Keratinocyte (primary cell): ENCODE measurements at regions not wholly inside any gene's neighbourhood (a gene's known extent, or its start where the extent isn't known, plus 50 kb on each side); places are given as distances from the start of the nearest gene placed in this dataset.

Source experiments
- DNase-seq: peaks from one replicate; pipeline ENCODE4 v3.0.0-alpha.2; 2011; ENCODE audit warnings: low read depth, missing footprints, low spot score
- FAIRE-seq: peaks from 2 replicates; lab custom pipeline; 2011; peaks lifted over from hg19 to GRCh38; lab: Jason Lieb, UNC
- H2AFZ ChIP-seq: 2 replicates; pipeline ENCODE4 v1.6.0; 2012; ENCODE audit warnings: low read length, control low read depth, inconsistent platforms; ENCODE audit not compliant: control insufficient read depth
- H3K27ac ChIP-seq: 2 replicates; pipeline ENCODE4 v1.5.1; 2011; ENCODE audit warnings: low read length; ENCODE audit not compliant: control insufficient read depth, insufficient read depth
- H3K27me3 ChIP-seq: 3 replicates; pipeline ENCODE4 v1.6.0; 2011; ENCODE audit warnings: low read length; ENCODE audit not compliant: control insufficient read depth, insufficient read depth; ENCODE audit errors: extremely low read depth
- H3K36me3 ChIP-seq, 2 experiments: 2 replicates in 1 of 2; 3 replicates in 1 of 2; pipeline ENCODE4 v1.5.1; 2011; ENCODE audit warnings: low read length in 2 of 2, mild to moderate bottlenecking in 1 of 2; ENCODE audit not compliant: control insufficient read depth in 2 of 2, insufficient read depth in 2 of 2; ENCODE audit errors: extremely low read depth in 1 of 2
- H3K4me1 ChIP-seq: 3 replicates; pipeline ENCODE4 v1.5.1; 2011; ENCODE audit warnings: low read length; ENCODE audit not compliant: control insufficient read depth, insufficient read depth; ENCODE audit errors: extremely low read depth
- H3K4me2 ChIP-seq: 3 replicates; pipeline ENCODE4 v1.6.0; 2011; ENCODE audit warnings: low read depth, low read length; ENCODE audit not compliant: control insufficient read depth, insufficient read depth; ENCODE audit errors: extremely low read depth
- H3K4me3 ChIP-seq, 3 experiments: fragments of 200-600 bp in 1 of 3; sonication (generic) in 1 of 3; 2 replicates in 2 of 3; 3 replicates in 1 of 3; pipeline ENCODE4 v1.5.1; 2011 to 2016; ENCODE audit warnings: low read length in 3 of 3, mild to moderate bottlenecking in 3 of 3, control low read depth in 2 of 3, inconsistent platforms in 1 of 3, low read depth in 1 of 3, mixed read lengths in 1 of 3, mixed run types in 1 of 3, moderate library complexity in 1 of 3; ENCODE audit not compliant: control insufficient read depth in 2 of 3, insufficient read depth in 2 of 3; ENCODE audit errors: extremely low read depth in 1 of 3
- H3K79me2 ChIP-seq: 2 replicates; pipeline ENCODE4 v1.6.0; 2012; ENCODE audit warnings: low read length; ENCODE audit not compliant: control insufficient read depth, insufficient read depth
- H3K9ac ChIP-seq: 3 replicates; pipeline ENCODE4 v1.6.0; 2011; ENCODE audit warnings: low read length; ENCODE audit not compliant: control insufficient read depth, insufficient read depth; ENCODE audit errors: extremely low read depth
- H3K9me1 ChIP-seq: 3 replicates; pipeline ENCODE4 v1.6.0; 2011; ENCODE audit warnings: low read length; ENCODE audit not compliant: control insufficient read depth, insufficient read depth; ENCODE audit errors: extremely low read depth
- H3K9me3 ChIP-seq: 2 replicates; pipeline ENCODE4 v1.5.1; 2012; ENCODE audit warnings: low read depth, low read length; ENCODE audit not compliant: control insufficient read depth
- H4K20me1 ChIP-seq: 3 replicates; pipeline ENCODE4 v1.6.0; 2011; ENCODE audit warnings: low read length; ENCODE audit not compliant: control insufficient read depth, insufficient read depth; ENCODE audit errors: extremely low read depth
- EZH2 ChIP-seq: IDR thresholded peaks from one replicate; pipeline ENCODE4 v1.6.1; 2012; ENCODE audit warnings: inconsistent platforms, mild to moderate bottlenecking, low read length, moderate library complexity
- dilution Hi-C: fragments of 300-500 bp; cut with MboI; formaldehyde crosslinking; loops from one replicate; pipeline ENCODE4 v1.7.0; 2020; ENCODE audit warnings: low sequenced_read_pairs; ENCODE audit not compliant: extremely low pct_ligation_motif_present
- TF ChIP-seq, protein P1 (sequence below), 3 experiments: IDR thresholded peaks in 1 of 3; conservative IDR thresholded peaks in 1 of 3; optimal IDR thresholded peaks in 1 of 3; 2 replicates in 2 of 3; 3 replicates in 1 of 3; pipeline versions ENCODE3 to v1.5.1; 2011; ENCODE audit warnings: low read length in 3 of 3, mild to moderate bottlenecking in 3 of 3, moderate library complexity in 2 of 3, control low read depth in 1 of 3, inconsistent platforms in 1 of 3; ENCODE audit not compliant: insufficient read depth in 2 of 3; ENCODE audit errors: extremely low read depth in 1 of 3

DNA sequence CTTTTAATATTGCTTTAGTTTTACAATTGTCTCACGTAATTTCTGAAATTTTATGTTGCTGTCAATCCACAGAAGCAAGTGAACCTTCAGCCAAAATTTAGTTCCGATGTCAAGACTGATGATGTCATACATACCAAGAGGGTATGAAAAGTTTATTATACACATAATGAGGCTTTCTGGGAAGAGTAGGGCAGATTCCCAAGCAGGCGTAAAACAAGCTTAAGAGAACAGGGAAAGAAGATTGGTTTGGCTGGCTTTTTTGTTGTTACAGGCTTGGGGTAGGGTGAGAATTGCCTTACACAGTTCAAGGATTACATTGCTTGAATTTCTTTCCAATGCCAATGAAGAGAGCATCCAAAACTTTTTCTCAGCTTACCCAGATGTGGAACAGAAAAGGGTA lies 1962.9 kb upstream of the CDH6 start:
- Histone ChIP-seq H3K9ac (no peak overlapping the region), H3K79me2 (no peaks in the 10 kb centered on the region), H3K4me1 (no peaks in the 10 kb centered on the region), H3K9me3 (no peaks in the 10 kb centered on the region), H4K20me1 (no peaks in the 10 kb centered on the region), H3K9me1 (no peaks in the 10 kb centered on the region), H3K27me3 (no peaks in the 10 kb centered on the region), H3K4me3 (no peak overlapping the region), H3K36me3 (no peaks in the 10 kb centered on the region), H3K4me2 (no peak overlapping the region), H2AFZ (no peak overlapping the region), H3K27ac (no peak overlapping the region)
- dilution Hi-C loops = no loop called here
- no peak for DNase-seq
- FAIRE-seq = no peak
- TF ChIP-seq EZH2 = no peak
- TF ChIP-seq, protein P1, sequence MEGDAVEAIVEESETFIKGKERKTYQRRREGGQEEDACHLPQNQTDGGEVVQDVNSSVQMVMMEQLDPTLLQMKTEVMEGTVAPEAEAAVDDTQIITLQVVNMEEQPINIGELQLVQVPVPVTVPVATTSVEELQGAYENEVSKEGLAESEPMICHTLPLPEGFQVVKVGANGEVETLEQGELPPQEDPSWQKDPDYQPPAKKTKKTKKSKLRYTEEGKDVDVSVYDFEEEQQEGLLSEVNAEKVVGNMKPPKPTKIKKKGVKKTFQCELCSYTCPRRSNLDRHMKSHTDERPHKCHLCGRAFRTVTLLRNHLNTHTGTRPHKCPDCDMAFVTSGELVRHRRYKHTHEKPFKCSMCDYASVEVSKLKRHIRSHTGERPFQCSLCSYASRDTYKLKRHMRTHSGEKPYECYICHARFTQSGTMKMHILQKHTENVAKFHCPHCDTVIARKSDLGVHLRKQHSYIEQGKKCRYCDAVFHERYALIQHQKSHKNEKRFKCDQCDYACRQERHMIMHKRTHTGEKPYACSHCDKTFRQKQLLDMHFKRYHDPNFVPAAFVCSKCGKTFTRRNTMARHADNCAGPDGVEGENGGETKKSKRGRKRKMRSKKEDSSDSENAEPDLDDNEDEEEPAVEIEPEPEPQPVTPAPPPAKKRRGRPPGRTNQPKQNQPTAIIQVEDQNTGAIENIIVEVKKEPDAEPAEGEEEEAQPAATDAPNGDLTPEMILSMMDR (optimal IDR thresholded peaks at IDR 0.05 in 1 of 3, IDR thresholded peaks at IDR 0.05 in 1 of 3, conservative IDR thresholded peaks at IDR 0.05 in 1 of 3; ENCODE audit: extremely low read depth in 1 of 3, insufficient read depth in 2 of 3, low read length in 3 of 3) = no peak

DNA sequence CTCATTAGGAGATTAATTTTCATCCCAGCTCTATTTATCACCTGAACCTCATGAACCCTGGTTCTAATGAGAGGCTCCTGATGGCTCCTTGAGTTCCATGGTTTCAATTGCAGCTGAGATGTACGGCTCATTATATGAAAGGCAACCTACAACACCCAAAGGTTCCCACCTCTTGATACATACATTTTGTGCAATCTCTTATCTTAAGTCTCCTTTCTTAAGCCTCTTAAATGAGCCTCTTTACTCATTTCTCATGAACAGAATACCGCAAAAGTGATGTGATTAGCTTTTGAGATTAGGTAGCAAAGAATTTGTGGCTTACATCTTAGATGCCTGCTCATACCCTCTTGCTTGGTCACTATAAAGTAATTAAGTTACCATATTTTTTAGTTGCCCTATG lies 1964.0 kb upstream of the CDH6 start:
- no peak overlapping the region for H3K27ac ChIP-seq
- H3K79me2 ChIP-seq = no peaks in the 10 kb centered on the region
- H3K9me3 ChIP-seq = no peaks in the 10 kb centered on the region
- dilution Hi-C loops = no loop called here
- H2AFZ ChIP-seq = no peak overlapping the region
- FAIRE-seq = no peak
- H3K27me3 ChIP-seq = no peaks in the 10 kb centered on the region
- TF ChIP-seq, protein P1 (optimal IDR thresholded peaks at IDR 0.05 in 1 of 3, IDR thresholded peaks at IDR 0.05 in 1 of 3, conservative IDR thresholded peaks at IDR 0.05 in 1 of 3; ENCODE audit: extremely low read depth in 1 of 3, insufficient read depth in 2 of 3, low read length in 3 of 3) = no peak
- no peak for TF ChIP-seq EZH2
- DNase-seq = no peak
- H3K4me3 ChIP-seq = no peak overlapping the region
- H3K4me2 ChIP-seq = no peak overlapping the region
- H3K9ac ChIP-seq = no peak overlapping the region
- H3K9me1 ChIP-seq = no peaks in the 10 kb centered on the region
- no peaks in the 10 kb centered on the region for H3K4me1 ChIP-seq
- no peaks in the 10 kb centered on the region for H3K36me3 ChIP-seq
- H4K20me1 ChIP-seq = no peaks in the 10 kb centered on the region
